ENCODE measurements at regions not wholly inside any gene's neighbourhood (a gene's known extent, or its start where the extent isn't known, plus 50 kb on each side); places are given as distances from the start of the nearest gene placed in this dataset.

- TF ChIP-seq CTCF (IDR thresholded peaks at IDR 0.05; ENCODE audit: poor library complexity, severe bottlenecking) (no peak), TAF1 (IDR thresholded peaks at IDR 0.05; ENCODE audit: low read depth) (no peak), EP300 (conservative IDR thresholded peaks at IDR 0.05; ENCODE audit: poor library complexity, severe bottlenecking) (no peak), EZH2 (IDR thresholded peaks at IDR 0.05; ENCODE audit: borderline replicate concordance, insufficient read depth, low read length, poor library complexity, severe bottlenecking) (no peak), POLR2AphosphoS5 (IDR thresholded peaks at IDR 0.05) (no peak)
Observed at GRCh38 chr5:84436866-84437265, 52.2 kb upstream of the EDIL3 start.

Data from neural cell (in vitro differentiated cells).